A549 (cell line): ENCODE measurements at regions not wholly inside any gene's neighbourhood (a gene's known extent, or its start where the extent isn't known, plus 50 kb on each side); places are given as distances from the start of the nearest gene placed in this dataset.

Source experiments
- CTCF ChIP-seq: fragments of >200 bp; sonication (Bioruptor Twin); formaldehyde crosslinking; IDR thresholded peaks from 3 replicates; pipeline ENCODE4 v1.5.1; 2016
- EP300 ChIP-seq, 2 experiments: fragments of >200 bp; sonication (Bioruptor Twin); formaldehyde crosslinking; IDR thresholded peaks; 2 replicates in 1 of 2; 3 replicates in 1 of 2; pipeline ENCODE4 v1.6.1; 2016 to 2017
- JUN ChIP-seq, 2 experiments: fragments of >200 bp; sonication (Bioruptor Twin); formaldehyde crosslinking; IDR thresholded peaks; 2 replicates in 1 of 2; 3 replicates in 1 of 2; pipeline ENCODE4 v1.6.1; 2016 to 2017
- NFE2L2 ChIP-seq: fragments of 150-350 bp; conservative IDR thresholded peaks from 2 replicates; pipeline ENCODE4 v1.6.1; 2014; ENCODE audit warnings: low read length
- POLR2A ChIP-seq: IDR thresholded peaks from 2 replicates; pipeline ENCODE4 v1.6.1; 2012; ENCODE audit warnings: mild to moderate bottlenecking, low read length
- REST ChIP-seq: fragments of 200-600 bp; sonication (generic); IDR thresholded peaks from 2 replicates; pipeline ENCODE4 v1.6.1; 2016; ENCODE audit warnings: antibody characterized with exemption, mild to moderate bottlenecking, moderate library complexity
- RFX5 ChIP-seq: fragments of 450-650 bp; IDR thresholded peaks from 2 replicates; pipeline ENCODE4 v1.7.1; 2014; ENCODE audit warnings: antibody characterized with exemption, mild to moderate bottlenecking, moderate library complexity
- ZNF302 ChIP-seq: fragments of 250-450 bp; sonication (Bioruptor Pico); IDR thresholded peaks from 2 replicates; pipeline ENCODE4 v1.9.0; 2021; ENCODE audit warnings: inconsistent platforms, mild to moderate bottlenecking, moderate library complexity

- TF ChIP-seq CTCF = no peak
- TF ChIP-seq EP300 (IDR thresholded peaks at IDR 0.05) = no peak
- TF ChIP-seq POLR2A = no peak
- no peak for TF ChIP-seq RFX5
- TF ChIP-seq ZNF302 (CRISPR knock-in tag) = no peak
- no peak for TF ChIP-seq REST
- no peak for TF ChIP-seq JUN (IDR thresholded peaks at IDR 0.05)
- no peak for TF ChIP-seq NFE2L2
Observed at GRCh38 chr3:76864355-76864754, 175.5 kb upstream of the ROBO2 start.
